Non-pigmented ciliary epithelial cell (primary cell): ENCODE measurements at regions not wholly inside any gene's neighbourhood (a gene's known extent, or its start where the extent isn't known, plus 50 kb on each side); places are given as distances from the start of the nearest gene placed in this dataset.
A peak's percentile ranks its signal among the peaks of the same experiment; 100 is the strongest.
"Not testable (repeated sequence)": the region's sequence is repeated elsewhere in the genome, so short reads cannot be mapped to it uniquely, and the experiment has no call there.

Experiments used
- DNase-seq: peaks from one replicate; pipeline ENCODE4 v3.0.0-alpha.2; 2010; ENCODE audit warnings: low read depth

- DNase-seq, result peak; percentile 76
These were observed 1064.5 kb downstream of the ZPLD1 start for GRCh38 chr3:103499132-103499900.

GRCh38 chr3:103499967-103500366, 1065.2 kb downstream of the ZPLD1 start:
- no peak for DNase-seq

DNA sequence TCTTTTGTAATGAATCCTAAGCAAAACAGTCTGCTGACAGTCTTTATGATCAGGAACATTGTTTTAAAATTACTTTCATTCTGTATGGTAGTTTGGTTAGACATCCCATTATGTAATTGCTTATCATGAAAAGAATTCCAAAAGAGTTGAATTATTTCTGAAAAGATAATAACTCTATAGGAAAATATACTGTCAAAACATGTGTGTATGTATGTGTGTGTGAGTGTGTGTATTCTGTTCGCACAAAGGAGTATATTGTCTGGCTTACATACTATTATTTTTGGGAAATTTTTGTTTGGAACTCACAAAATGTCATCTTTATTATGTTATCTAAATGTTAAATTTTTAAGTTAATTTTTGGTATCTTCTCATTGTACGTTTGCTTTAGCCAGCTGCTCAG, 1075.9 kb downstream of the ZPLD1 start:
- DNase-seq, result no peak

GRCh38 chr3:103511891-103512290, 1077.1 kb downstream of the ZPLD1 start:
- DNase-seq, result no peak

GRCh38 chr3:103512595-103512994, 1077.8 kb downstream of the ZPLD1 start:
- DNase-seq, result no peak

GRCh38 chr3:103513003-103513402, 1078.2 kb downstream of the ZPLD1 start:
- DNase-seq, result no peak

DNA sequence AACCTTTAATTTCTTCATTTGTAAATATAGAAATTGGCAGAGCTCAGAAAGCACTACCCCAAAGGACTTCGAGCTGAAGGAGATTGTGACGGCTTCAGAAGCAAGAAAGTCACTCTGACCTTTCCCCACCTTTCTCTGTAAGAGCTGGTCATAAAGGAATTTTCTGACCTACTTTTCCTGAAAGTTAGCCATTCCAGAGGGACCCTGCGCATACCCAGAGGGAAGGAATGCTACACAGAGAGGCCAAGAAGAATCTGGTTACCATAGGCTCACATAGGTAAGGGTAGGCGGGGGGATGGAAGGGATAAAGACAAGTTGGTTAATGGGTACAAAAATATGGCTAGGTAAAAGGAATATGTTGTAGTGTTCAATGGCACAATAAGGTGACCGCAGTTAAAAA, 1080.3 kb downstream of the ZPLD1 start:
- DNase-seq, result no peak

- no peak for DNase-seq
These were observed 1082.1 kb downstream of the ZPLD1 start for GRCh38 chr3:103516950-103517349.

DNA sequence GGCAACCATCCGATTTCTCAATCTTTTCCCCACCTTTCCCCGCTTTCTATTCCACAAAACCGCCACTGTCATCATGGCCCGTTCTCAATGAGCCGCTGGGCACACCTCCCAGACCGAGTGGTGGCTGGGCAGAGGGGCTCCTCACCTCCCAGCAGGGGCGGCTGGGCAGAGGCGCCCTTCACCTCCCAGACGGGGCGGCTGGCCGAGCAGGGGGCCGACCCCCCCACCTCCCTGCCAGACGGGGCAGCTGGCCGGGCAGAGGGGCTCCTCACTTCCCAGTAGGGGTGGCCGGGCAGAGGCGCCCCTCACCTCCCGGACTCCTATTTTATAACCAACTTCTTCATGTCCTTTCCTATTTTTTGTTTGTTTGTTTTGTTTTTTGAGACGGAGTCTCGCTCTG, 1096.5 kb downstream of the ZPLD1 start:
- not testable (repeated sequence) for DNase-seq

- no peak for DNase-seq
These were observed 1098.2 kb downstream of the ZPLD1 start for GRCh38 chr3:103532986-103533385.

DNA sequence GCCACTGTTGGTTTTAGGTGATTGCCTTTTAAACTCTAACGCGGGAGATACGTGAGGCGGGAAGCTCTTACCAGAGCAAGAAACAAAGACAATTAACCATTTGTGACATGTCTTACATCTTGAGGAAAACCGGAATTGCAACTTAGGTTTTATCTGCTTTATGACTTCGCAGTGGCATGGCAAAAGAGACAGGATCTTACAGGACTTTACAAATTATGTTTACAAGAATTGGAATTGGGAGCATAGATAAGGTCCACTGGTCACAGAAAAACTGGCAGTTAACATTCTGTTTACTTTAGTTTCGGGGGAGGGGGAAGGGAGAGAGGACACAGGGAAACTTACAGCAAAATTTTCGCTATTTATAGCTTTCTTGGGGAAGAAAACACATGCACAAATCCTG, 1119.6 kb downstream of the ZPLD1 start:
- no peak for DNase-seq

DNA sequence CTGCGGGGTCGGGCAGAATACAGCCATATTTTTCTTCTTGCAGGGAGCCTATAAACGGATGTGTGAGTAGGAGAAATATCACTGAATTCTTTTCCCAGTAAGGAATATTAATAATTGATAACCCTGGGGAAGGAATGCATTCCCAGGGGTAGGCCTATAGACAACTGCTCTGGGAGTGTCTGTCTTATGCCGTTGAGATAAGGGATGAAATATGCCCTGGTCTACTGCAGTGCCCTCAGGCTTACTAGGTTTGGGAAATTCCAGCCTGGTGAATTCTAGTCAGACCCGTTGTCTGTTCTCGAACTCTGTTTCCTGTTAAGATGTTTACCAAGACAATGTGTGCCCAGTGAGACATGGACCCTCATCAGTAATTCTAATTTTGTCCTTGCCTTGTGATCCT, 1129.3 kb downstream of the ZPLD1 start:
- not testable (repeated sequence) for DNase-seq

DNA sequence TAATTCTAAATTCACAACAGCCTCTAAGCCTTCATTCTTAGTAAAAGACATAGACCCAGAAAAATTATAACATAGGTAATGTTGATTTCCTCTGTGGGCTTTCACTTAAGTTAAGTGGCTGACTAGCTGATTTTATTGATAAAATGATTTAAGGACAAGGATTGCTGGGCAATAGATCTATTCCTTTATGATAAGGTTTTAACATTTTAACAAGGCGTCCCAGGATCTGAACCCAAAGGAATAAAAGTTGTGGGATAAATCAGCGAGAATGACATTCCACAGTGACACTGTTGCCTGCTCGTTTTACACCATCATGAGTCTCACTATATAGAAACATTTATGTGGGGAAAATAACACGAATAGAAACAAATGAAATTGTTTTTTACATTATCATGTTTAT, 1151.0 kb downstream of the ZPLD1 start:
- DNase-seq, result no peak

DNA sequence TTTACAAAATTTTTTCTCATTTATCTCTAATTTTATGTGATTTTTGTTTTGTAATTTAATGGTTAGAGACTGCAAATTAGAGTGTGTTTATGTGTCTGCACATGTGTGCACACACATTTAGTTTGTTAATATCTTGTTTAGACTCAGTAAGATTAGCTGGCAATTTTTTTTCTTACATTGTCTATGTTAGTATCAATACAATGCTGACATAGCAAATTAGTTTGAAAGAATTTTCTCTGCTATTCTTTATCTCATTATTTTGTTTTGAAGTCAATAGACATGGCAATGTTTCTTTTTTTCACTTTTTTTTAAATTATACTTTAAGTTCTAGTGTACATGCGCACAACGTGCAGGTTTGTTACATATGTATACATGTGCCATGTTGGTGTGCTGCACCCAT, 1155.0 kb downstream of the ZPLD1 start:
- DNase-seq, result no peak

DNA sequence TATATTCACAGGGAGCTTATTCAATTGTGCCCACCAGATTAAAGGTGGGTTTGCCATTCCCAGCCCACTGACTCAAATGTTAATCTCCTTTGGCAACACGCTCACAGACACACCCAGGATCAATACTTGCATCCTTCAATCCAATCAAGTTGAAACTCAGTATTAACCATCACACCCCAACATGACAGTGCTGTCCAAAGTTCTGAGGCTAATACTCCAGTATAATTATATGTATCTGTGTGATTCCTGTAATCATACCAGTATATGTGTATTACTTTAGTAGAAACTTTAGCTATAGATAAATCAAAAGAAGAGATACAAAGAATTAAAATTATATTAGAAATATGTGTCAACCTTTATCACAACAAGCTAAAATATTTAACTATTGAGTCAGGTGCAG, 1166.0 kb downstream of the ZPLD1 start:
- DNase-seq, result no peak

DNA sequence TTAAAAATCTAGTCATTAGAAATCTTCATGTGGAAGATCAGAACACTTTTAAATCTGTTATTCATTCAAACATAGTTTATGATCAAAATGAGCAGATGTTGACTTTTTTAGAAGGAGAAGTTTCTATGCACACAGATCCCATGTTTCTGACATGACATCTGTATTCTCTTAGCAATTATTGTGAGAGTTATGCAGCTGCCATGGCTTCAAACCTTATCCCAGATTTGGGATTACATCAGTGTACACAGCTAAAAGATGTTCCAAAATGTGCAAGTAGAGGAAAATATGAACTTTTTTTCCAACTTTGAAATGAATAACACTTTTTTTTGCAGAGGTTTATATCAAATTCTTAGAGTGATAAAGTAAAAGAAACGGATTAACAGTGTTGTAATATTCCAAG, 1166.9 kb downstream of the ZPLD1 start:
- no peak for DNase-seq

GRCh38 chr3:103609472-103609871, 1174.7 kb downstream of the ZPLD1 start:
- DNase-seq, result no peak

- no peak for DNase-seq
These were observed 1178.8 kb downstream of the ZPLD1 start for GRCh38 chr3:103613397-103614156.

DNA sequence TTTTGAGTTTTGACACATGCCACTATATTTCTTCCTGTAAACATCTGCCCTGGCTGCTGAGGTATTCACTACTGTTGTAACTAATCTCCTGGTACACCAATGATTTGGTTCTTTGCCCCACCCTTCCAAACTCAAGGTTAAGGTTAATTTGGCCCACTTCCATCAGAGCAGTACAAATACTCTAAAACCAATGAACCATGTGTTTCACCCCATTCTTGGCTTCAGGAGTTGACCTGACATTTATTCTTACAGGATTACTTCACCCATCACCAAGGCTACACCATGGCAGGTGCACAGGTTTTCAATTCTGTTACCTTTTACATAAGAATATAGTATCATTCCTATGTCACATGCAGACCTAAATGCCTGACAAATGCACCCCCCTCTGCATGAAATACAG, 1179.9 kb downstream of the ZPLD1 start:
- no peak for DNase-seq

DNA sequence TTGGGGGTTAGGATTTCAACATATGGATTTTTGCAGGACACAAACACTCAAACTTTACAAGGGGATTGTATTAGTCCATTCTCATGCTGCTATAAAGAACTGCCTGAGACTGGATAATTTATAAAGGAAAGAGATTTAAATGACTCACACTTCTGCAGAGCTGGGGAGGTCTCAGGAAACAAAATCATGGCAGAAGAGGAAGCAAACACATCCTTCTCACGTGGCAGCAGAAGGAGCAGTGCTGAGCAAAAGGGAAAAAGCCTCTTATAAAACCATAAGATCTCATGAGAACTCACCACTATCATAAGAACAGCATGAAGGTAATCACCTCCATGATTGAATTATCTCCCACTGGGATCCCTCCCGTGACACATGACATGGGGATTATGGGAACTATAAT, 1183.1 kb downstream of the ZPLD1 start:
- no peak for DNase-seq

DNA sequence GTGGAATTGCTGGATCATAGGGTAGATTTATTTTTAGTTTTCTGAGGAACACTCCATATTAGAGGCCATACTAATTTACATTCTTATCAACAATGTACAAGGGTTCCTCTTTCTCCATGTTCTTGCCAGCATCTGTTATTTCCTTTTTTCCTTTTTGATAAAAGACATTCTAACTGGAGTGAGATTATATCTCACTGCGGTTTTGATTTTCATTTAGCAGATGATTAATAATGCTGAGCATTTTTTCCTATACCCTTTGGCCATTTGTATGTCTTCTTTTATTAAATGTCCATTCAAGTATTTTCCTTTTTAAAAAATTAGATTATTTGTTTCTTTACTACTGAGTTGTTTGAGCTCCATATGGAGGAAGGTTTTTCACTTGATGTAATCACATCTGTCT, 1189.5 kb downstream of the ZPLD1 start:
- DNase-seq, result no peak

GRCh38 chr3:103629391-103629790, 1194.6 kb downstream of the ZPLD1 start:
- no peak for DNase-seq

- DNase-seq, result no peak
These were observed 1209.6 kb downstream of the ZPLD1 start for GRCh38 chr3:103644450-103644849.

GRCh38 chr3:103653996-103654395, 1219.2 kb downstream of the ZPLD1 start:
- DNase-seq, result no peak
